Osteoblast (primary cell): ENCODE measurements at regions not wholly inside any gene's neighbourhood (a gene's known extent, or its start where the extent isn't known, plus 50 kb on each side); places are given as distances from the start of the nearest gene placed in this dataset.
"Not testable (repeated sequence)": the region's sequence is repeated elsewhere in the genome, so short reads cannot be mapped to it uniquely, and the experiment has no call there.

ENCODE experiments used
- DNase-seq: peaks from one replicate; pipeline ENCODE4 v3.0.0; 2011; ENCODE audit warnings: low spot score, mixed read lengths; ENCODE audit not compliant: insufficient read length; ENCODE audit errors: missing footprints
- H2AFZ ChIP-seq: 2 replicates; pipeline ENCODE4 v1.6.0; 2011; ENCODE audit warnings: mild to moderate bottlenecking, low read length
- H3K27ac ChIP-seq: 2 replicates; pipeline ENCODE4 v1.5.1; 2011; ENCODE audit warnings: mild to moderate bottlenecking, low read depth, low read length, moderate library complexity
- H3K27me3 ChIP-seq: 2 replicates; pipeline ENCODE4 v1.6.0; 2012; ENCODE audit warnings: mild to moderate bottlenecking, control low read depth, inconsistent platforms, low read length, moderate library complexity; ENCODE audit not compliant: insufficient read depth
- H3K36me3 ChIP-seq: 2 replicates; pipeline ENCODE4 v1.5.1; 2011; ENCODE audit warnings: mild to moderate bottlenecking, low read length, control low read depth, moderate library complexity; ENCODE audit not compliant: insufficient read depth
- H3K4me1 ChIP-seq: 2 replicates; pipeline ENCODE4 v1.5.1; 2011; ENCODE audit warnings: mild to moderate bottlenecking, low read length, control low read depth, moderate library complexity; ENCODE audit not compliant: insufficient read depth
- H3K4me2 ChIP-seq: 2 replicates; pipeline ENCODE4 v1.6.0; 2011; ENCODE audit warnings: mild to moderate bottlenecking, low read length; ENCODE audit not compliant: insufficient read depth
- H3K4me3 ChIP-seq: fragments of 200-600 bp; sonication (generic); 3 replicates; pipeline ENCODE4 v1.5.1; 2012; ENCODE audit warnings: mild to moderate bottlenecking, low read length, inconsistent platforms; ENCODE audit not compliant: insufficient read depth
- H3K79me2 ChIP-seq: 2 replicates; pipeline ENCODE4 v1.6.0; 2012; ENCODE audit warnings: mild to moderate bottlenecking, low read length, control low read depth, inconsistent platforms; ENCODE audit not compliant: insufficient read depth
- H3K9me3 ChIP-seq: 2 replicates; pipeline ENCODE4 v1.5.1; 2011; ENCODE audit warnings: low read depth, low read length, control low read depth
- H4K20me1 ChIP-seq: 2 replicates; pipeline ENCODE4 v1.6.0; 2012; ENCODE audit warnings: mild to moderate bottlenecking, low read length, control low read depth; ENCODE audit not compliant: insufficient read depth
- TF ChIP-seq, protein P1 (sequence below): IDR thresholded peaks from 2 replicates; pipeline ENCODE4 v1.5.1; 2011; ENCODE audit warnings: mild to moderate bottlenecking, low read depth, low read length, moderate library complexity; ENCODE audit errors: extremely low read depth

DNA sequence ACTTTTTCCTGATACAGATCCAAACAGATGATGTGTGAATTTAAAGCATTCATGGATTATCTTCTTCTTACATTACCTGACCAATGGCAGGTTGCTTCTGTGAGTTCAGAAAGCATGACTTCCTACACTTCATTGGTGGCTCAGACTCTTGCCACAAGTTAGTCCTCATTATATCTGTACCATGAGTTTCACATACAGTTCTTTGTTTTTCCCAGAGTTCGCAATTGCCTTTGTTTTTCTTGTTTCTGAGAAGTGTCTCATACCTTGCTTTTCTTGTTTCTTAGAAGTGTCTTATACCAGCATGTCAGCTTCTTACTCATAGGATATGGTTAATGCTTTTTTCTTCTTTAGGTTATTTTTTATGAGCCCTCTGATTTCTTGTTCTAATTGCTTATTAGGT lies 133.8 kb upstream of the TLE3 start:
- Histone ChIP-seq H3K4me3 (no peak overlapping the region), H3K27ac (no peak overlapping the region), H2AFZ (no peak overlapping the region), H3K4me2 (no peak overlapping the region), H4K20me1 (no peaks in the 10 kb centered on the region), H3K4me1 (peaks cover 25% of the 10 kb centered on the region), H3K79me2 (no peaks in the 10 kb centered on the region), H3K9me3 (peaks cover 3% of the 10 kb centered on the region), H3K27me3 (no peaks in the 10 kb centered on the region), H3K36me3 (no peaks in the 10 kb centered on the region)
- TF ChIP-seq, protein P1, sequence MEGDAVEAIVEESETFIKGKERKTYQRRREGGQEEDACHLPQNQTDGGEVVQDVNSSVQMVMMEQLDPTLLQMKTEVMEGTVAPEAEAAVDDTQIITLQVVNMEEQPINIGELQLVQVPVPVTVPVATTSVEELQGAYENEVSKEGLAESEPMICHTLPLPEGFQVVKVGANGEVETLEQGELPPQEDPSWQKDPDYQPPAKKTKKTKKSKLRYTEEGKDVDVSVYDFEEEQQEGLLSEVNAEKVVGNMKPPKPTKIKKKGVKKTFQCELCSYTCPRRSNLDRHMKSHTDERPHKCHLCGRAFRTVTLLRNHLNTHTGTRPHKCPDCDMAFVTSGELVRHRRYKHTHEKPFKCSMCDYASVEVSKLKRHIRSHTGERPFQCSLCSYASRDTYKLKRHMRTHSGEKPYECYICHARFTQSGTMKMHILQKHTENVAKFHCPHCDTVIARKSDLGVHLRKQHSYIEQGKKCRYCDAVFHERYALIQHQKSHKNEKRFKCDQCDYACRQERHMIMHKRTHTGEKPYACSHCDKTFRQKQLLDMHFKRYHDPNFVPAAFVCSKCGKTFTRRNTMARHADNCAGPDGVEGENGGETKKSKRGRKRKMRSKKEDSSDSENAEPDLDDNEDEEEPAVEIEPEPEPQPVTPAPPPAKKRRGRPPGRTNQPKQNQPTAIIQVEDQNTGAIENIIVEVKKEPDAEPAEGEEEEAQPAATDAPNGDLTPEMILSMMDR: no peak
- DNase-seq: no peak

GRCh38 chr15:70227918-70228317 lies 130.2 kb upstream of the TLE3 start:
- H2AFZ ChIP-seq, H4K20me1 ChIP-seq, DNase-seq, H3K27ac ChIP-seq, H3K4me3 ChIP-seq, H3K79me2 ChIP-seq, H3K4me2 ChIP-seq, H3K9me3 ChIP-seq, H3K36me3 ChIP-seq, H3K4me1 ChIP-seq: not testable (repeated sequence)
- peaks cover 10% of the 10 kb centered on the region for H3K27me3 ChIP-seq

- Histone ChIP-seq H3K27ac (no peak overlapping the region), H3K36me3 (no peaks in the 10 kb centered on the region), H2AFZ (no peak overlapping the region), H3K4me2 (no peak overlapping the region), H3K4me1 (no peaks in the 10 kb centered on the region), H3K9me3 (peaks cover 3% of the 10 kb centered on the region), H3K79me2 (no peaks in the 10 kb centered on the region), H3K4me3 (no peak overlapping the region), H4K20me1 (no peaks in the 10 kb centered on the region), H3K27me3 (peaks cover 10% of the 10 kb centered on the region)
- DNase-seq: no peak
- TF ChIP-seq, protein P1: no peak
Measured at GRCh38 chr15:70227147-70227546, 129.4 kb upstream of the TLE3 start.

DNA sequence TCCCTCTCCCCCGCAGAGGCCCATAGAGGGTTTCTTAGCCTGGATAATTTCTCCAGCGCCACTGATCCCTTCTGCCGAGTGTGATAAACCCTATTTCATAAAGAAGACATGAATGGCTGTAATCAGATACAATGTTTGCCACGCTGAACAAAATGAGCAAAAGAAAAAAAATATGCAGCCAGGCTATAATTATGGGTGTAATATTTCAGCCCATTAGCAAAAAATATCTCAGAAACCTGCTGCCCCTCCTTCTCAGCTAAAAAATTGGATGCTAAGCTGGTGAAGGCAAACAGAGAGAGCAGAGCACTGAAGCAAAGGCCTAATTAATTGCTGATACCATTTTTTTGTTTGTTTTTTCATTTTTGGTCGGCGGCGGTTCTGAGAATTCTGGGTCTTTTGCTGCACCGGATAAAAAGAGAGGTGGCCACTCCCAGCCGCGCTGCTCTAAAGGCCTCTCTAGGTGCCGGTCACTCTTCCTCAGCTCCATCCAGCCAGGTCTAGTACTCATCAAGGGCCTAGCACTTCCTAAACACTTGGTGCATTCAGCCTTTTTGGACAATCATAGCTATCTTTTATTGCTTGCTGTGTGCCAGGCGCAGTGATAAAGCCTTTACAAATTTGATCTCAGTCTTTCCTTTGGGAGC lies 128.7 kb upstream of the TLE3 start:
- Histone ChIP-seq H4K20me1 (no peaks in the 10 kb centered on the region), H3K36me3 (no peaks in the 10 kb centered on the region), H3K4me1 (no peaks in the 10 kb centered on the region), H2AFZ (no peak overlapping the region), H3K27me3 (peaks cover 10% of the 10 kb centered on the region), H3K27ac (no peak overlapping the region), H3K4me2 (no peak overlapping the region), H3K79me2 (no peaks in the 10 kb centered on the region), H3K9me3 (peaks cover under 1% of the 10 kb centered on the region), H3K4me3 (no peak overlapping the region)
- TF ChIP-seq, protein P1: no peak
- DNase-seq: no peak
